ENCODE measurements at regions not wholly inside any gene's neighbourhood (a gene's known extent, or its start where the extent isn't known, plus 50 kb on each side); places are given as distances from the start of the nearest gene placed in this dataset.

GRCh38 chr7:79552463-79552862, 99.0 kb upstream of the MAGI2 start:
- DNase-seq: no peak
- TF ChIP-seq, protein P1, sequence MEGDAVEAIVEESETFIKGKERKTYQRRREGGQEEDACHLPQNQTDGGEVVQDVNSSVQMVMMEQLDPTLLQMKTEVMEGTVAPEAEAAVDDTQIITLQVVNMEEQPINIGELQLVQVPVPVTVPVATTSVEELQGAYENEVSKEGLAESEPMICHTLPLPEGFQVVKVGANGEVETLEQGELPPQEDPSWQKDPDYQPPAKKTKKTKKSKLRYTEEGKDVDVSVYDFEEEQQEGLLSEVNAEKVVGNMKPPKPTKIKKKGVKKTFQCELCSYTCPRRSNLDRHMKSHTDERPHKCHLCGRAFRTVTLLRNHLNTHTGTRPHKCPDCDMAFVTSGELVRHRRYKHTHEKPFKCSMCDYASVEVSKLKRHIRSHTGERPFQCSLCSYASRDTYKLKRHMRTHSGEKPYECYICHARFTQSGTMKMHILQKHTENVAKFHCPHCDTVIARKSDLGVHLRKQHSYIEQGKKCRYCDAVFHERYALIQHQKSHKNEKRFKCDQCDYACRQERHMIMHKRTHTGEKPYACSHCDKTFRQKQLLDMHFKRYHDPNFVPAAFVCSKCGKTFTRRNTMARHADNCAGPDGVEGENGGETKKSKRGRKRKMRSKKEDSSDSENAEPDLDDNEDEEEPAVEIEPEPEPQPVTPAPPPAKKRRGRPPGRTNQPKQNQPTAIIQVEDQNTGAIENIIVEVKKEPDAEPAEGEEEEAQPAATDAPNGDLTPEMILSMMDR (IDR thresholded peaks at IDR 0.05): no peak

GRCh38 chr7:79548727-79549126, 95.3 kb upstream of the MAGI2 start:
- no peak for DNase-seq
- H3K9ac ChIP-seq (ENCODE audit: low read depth in 2 of 2, low read length in 2 of 2): no peak overlapping the region
- no peaks in the 10 kb centered on the region for H3K4me1 ChIP-seq
- intact Hi-C loops (cut with DNase I): no loop called here
- H3K4me3 ChIP-seq: no peak overlapping the region
- H3K36me3 ChIP-seq: no peaks in the 10 kb centered on the region
- H3K27me3 ChIP-seq: no peaks in the 10 kb centered on the region
- no peaks in the 10 kb centered on the region for H3K9me3 ChIP-seq
- TF ChIP-seq, protein P1 (IDR thresholded peaks at IDR 0.05): no peak
- H3K27ac ChIP-seq: no peak overlapping the region

More at GRCh38 chr7:79552463-79552862, 99.0 kb upstream of the MAGI2 start:
- intact Hi-C loops (cut with DNase I): no loop called here
- Histone ChIP-seq H3K4me1 (no peaks in the 10 kb centered on the region), H3K36me3 (no peaks in the 10 kb centered on the region), H3K27me3 (no peaks in the 10 kb centered on the region), H3K9ac (ENCODE audit: low read depth in 2 of 2, low read length in 2 of 2) (no peak overlapping the region), H3K27ac (no peak overlapping the region), H3K9me3 (no peaks in the 10 kb centered on the region), H3K4me3 (no peak overlapping the region)

- Histone ChIP-seq H3K4me1 (no peaks in the 10 kb centered on the region), H3K27me3 (no peaks in the 10 kb centered on the region), H3K9me3 (no peaks in the 10 kb centered on the region), H3K36me3 (no peaks in the 10 kb centered on the region), H3K27ac (no peak overlapping the region), H3K9ac (ENCODE audit: low read depth in 2 of 2, low read length in 2 of 2) (no peak overlapping the region), H3K4me3 (no peak overlapping the region)
- no peak for DNase-seq
- intact Hi-C loops (cut with DNase I): no loop called here
- TF ChIP-seq, protein P1 (IDR thresholded peaks at IDR 0.05): no peak
These were observed 93.7 kb upstream of the MAGI2 start for GRCh38 chr7:79547132-79547531.

GRCh38 chr7:79540592-79540991, 87.1 kb upstream of the MAGI2 start:
- H3K4me1 ChIP-seq: no peaks in the 10 kb centered on the region
- no peaks in the 10 kb centered on the region for H3K27me3 ChIP-seq
- H3K27ac ChIP-seq: no peak overlapping the region
- no peak overlapping the region for H3K9ac ChIP-seq (ENCODE audit: low read depth in 2 of 2, low read length in 2 of 2)
- intact Hi-C loops (cut with DNase I): no loop called here
- no peaks in the 10 kb centered on the region for H3K9me3 ChIP-seq
- H3K36me3 ChIP-seq: no peaks in the 10 kb centered on the region
- TF ChIP-seq, protein P1 (IDR thresholded peaks at IDR 0.05): no peak
- H3K4me3 ChIP-seq: no peak overlapping the region
- DNase-seq: no peak

GRCh38 chr7:79534128-79534527, 80.7 kb upstream of the MAGI2 start:
- no peaks in the 10 kb centered on the region for H3K36me3 ChIP-seq
- H3K27ac ChIP-seq: no peak overlapping the region
- H3K9me3 ChIP-seq: no peaks in the 10 kb centered on the region
- no peak overlapping the region for H3K4me3 ChIP-seq
- intact Hi-C loops (cut with DNase I): no loop called here
- no peaks in the 10 kb centered on the region for H3K4me1 ChIP-seq
- no peaks in the 10 kb centered on the region for H3K27me3 ChIP-seq
- no peak overlapping the region for H3K9ac ChIP-seq (ENCODE audit: low read depth in 2 of 2, low read length in 2 of 2)
- TF ChIP-seq, protein P1 (IDR thresholded peaks at IDR 0.05): no peak
- DNase-seq: no peak

Data from colonic mucosa (tissue), 4 donors.